NT2/D1 (cell line): ENCODE measurements at regions not wholly inside any gene's neighbourhood (a gene's known extent, or its start where the extent isn't known, plus 50 kb on each side); places are given as distances from the start of the nearest gene placed in this dataset.

Experiments
- SUZ12 ChIP-seq: IDR thresholded peaks from 2 replicates; pipeline ENCODE4 v1.6.1; 2011; ENCODE audit not compliant: insufficient read length, insufficient read depth; ENCODE audit errors: extremely low read depth
- YY1 ChIP-seq: IDR thresholded peaks from 2 replicates; pipeline ENCODE4 v1.6.1; 2011; ENCODE audit not compliant: insufficient read length, insufficient read depth
- ZNF274 ChIP-seq: IDR thresholded peaks from 2 replicates; pipeline ENCODE4 v1.6.1; 2011; ENCODE audit warnings: mild to moderate bottlenecking, low read depth, low read length

DNA sequence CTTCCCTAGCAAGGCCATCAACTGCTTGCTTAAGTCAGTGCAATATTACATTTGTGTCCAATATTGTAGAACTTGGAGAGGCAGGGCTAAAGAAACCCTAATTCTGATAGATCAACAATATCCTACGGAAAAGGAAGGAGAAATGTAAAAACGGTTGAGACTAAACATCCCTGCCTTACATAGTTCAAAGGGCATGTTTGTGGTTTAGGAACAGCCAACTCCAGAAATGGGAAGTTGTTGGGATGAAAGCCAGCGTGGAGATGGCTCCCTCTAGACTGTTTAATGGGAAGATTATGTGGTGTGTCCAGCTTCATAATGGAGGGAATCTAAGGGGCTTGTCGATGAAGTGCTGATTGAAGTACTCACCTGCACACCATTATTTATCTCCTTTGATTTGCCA lies 145.3 kb upstream of the TENT5A start:
- TF ChIP-seq YY1: no peak
- no peak for TF ChIP-seq SUZ12
- no peak for TF ChIP-seq ZNF274
